ENCODE measurements at regions not wholly inside any gene's neighbourhood (a gene's known extent, or its start where the extent isn't known, plus 50 kb on each side); places are given as distances from the start of the nearest gene placed in this dataset.

DNA sequence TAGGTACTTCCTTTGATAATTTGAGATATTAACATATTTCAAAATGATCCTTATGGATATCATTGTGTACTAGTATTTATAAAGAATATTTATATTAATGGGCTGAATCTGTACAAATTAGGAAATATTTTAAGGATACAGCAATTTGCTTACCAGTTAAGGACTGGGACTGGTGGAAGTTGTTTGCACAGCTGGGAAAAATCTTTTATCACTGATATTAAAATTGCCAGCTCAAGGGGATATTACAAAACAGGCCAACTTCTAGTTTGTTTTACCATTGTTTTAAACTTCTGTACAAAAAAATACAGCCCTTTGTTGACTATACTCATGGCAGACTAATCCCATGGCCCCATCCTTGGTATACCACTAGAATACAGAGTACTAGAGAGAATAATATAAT lies 133.2 kb upstream of the DDHD1 start:
- TF ChIP-seq, protein P1, sequence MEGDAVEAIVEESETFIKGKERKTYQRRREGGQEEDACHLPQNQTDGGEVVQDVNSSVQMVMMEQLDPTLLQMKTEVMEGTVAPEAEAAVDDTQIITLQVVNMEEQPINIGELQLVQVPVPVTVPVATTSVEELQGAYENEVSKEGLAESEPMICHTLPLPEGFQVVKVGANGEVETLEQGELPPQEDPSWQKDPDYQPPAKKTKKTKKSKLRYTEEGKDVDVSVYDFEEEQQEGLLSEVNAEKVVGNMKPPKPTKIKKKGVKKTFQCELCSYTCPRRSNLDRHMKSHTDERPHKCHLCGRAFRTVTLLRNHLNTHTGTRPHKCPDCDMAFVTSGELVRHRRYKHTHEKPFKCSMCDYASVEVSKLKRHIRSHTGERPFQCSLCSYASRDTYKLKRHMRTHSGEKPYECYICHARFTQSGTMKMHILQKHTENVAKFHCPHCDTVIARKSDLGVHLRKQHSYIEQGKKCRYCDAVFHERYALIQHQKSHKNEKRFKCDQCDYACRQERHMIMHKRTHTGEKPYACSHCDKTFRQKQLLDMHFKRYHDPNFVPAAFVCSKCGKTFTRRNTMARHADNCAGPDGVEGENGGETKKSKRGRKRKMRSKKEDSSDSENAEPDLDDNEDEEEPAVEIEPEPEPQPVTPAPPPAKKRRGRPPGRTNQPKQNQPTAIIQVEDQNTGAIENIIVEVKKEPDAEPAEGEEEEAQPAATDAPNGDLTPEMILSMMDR (conservative IDR thresholded peaks at IDR 0.05 in 1 of 2, IDR thresholded peaks at IDR 0.05 in 1 of 2; ENCODE audit: low read depth in 1 of 2, low read length in 2 of 2): no peak
- no peak for TF ChIP-seq EZH2 (IDR thresholded peaks at IDR 0.05; ENCODE audit: low read length, missing control alignments)

Measured in fibroblast of lung (primary cell).